Gastroesophageal sphincter (tissue), 3 donors: ENCODE measurements at regions not wholly inside any gene's neighbourhood (a gene's known extent, or its start where the extent isn't known, plus 50 kb on each side); places are given as distances from the start of the nearest gene placed in this dataset.

Experiments
- POLR2A ChIP-seq, 2 donors: fragments of 450-650 bp; IDR thresholded peaks; one replicate each; pipeline ENCODE4 v1.6.1; 2017; ENCODE audit warnings: antibody characterized with exemption in 2 of 2, mild to moderate bottlenecking in 2 of 2, moderate library complexity in 1 of 2
- TF ChIP-seq, protein P1 (sequence below), 4 experiments: fragments of 200-600 bp in 2 of 4; fragments of 450-650 bp in 2 of 4; sonication (generic) in 1 of 4; IDR thresholded peaks; one replicate each; pipeline ENCODE4 v1.5.1; 2017 to 2019; ENCODE audit warnings: antibody characterized with exemption in 4 of 4, mild to moderate bottlenecking in 2 of 4, moderate library complexity in 2 of 4

DNA sequence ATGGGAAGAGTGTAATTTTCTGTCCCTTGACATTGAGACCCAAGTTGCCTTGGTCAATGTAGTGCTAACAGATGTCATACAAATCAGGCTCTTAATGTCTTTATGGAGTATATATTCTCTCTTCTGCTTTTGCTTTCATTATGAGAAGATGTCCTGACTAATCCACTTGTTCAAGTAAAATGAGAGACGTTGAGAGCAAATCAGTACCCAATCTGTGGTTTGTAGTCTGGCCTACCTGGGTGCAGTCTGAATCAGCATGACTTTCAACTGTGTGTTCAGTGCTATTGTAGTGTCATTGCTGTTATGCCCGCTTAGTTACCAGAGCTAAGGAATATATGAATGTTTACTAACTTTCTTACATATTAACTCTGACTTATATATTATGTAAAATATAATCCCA is 612.4 kb downstream of the ANKRD7 start:
- TF ChIP-seq, protein P1, sequence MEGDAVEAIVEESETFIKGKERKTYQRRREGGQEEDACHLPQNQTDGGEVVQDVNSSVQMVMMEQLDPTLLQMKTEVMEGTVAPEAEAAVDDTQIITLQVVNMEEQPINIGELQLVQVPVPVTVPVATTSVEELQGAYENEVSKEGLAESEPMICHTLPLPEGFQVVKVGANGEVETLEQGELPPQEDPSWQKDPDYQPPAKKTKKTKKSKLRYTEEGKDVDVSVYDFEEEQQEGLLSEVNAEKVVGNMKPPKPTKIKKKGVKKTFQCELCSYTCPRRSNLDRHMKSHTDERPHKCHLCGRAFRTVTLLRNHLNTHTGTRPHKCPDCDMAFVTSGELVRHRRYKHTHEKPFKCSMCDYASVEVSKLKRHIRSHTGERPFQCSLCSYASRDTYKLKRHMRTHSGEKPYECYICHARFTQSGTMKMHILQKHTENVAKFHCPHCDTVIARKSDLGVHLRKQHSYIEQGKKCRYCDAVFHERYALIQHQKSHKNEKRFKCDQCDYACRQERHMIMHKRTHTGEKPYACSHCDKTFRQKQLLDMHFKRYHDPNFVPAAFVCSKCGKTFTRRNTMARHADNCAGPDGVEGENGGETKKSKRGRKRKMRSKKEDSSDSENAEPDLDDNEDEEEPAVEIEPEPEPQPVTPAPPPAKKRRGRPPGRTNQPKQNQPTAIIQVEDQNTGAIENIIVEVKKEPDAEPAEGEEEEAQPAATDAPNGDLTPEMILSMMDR (IDR thresholded peaks at IDR 0.05), result no peak
- TF ChIP-seq POLR2A (IDR thresholded peaks at IDR 0.05), result no peak
